ENCODE measurements at regions not wholly inside any gene's neighbourhood (a gene's known extent, or its start where the extent isn't known, plus 50 kb on each side); places are given as distances from the start of the nearest gene placed in this dataset.

GRCh38 chr1:2949966-2950925 lies 71.0 kb upstream of the ACTRT2 start:
- TF ChIP-seq, protein P1, sequence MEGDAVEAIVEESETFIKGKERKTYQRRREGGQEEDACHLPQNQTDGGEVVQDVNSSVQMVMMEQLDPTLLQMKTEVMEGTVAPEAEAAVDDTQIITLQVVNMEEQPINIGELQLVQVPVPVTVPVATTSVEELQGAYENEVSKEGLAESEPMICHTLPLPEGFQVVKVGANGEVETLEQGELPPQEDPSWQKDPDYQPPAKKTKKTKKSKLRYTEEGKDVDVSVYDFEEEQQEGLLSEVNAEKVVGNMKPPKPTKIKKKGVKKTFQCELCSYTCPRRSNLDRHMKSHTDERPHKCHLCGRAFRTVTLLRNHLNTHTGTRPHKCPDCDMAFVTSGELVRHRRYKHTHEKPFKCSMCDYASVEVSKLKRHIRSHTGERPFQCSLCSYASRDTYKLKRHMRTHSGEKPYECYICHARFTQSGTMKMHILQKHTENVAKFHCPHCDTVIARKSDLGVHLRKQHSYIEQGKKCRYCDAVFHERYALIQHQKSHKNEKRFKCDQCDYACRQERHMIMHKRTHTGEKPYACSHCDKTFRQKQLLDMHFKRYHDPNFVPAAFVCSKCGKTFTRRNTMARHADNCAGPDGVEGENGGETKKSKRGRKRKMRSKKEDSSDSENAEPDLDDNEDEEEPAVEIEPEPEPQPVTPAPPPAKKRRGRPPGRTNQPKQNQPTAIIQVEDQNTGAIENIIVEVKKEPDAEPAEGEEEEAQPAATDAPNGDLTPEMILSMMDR (IDR thresholded peaks at IDR 0.05), result no peak
- no peak for TF ChIP-seq EZH2 (IDR thresholded peaks at IDR 0.05; ENCODE audit: borderline replicate concordance, insufficient read depth, low read depth, low read length, poor library complexity, severe bottlenecking)
